H54 (cell line): ENCODE measurements at regions not wholly inside any gene's neighbourhood (a gene's known extent, or its start where the extent isn't known, plus 50 kb on each side); places are given as distances from the start of the nearest gene placed in this dataset.
"Not testable (repeated sequence)": the region's sequence is repeated elsewhere in the genome, so short reads cannot be mapped to it uniquely, and the experiment has no call there.

Source experiments
- DNase-seq: peaks from one replicate; pipeline ENCODE4 v3.0.0; 2011; ENCODE audit warnings: low spot score, mixed read lengths; ENCODE audit not compliant: insufficient read length
- FAIRE-seq: peaks from 3 replicates; lab custom pipeline; 2011; peaks lifted over from hg19 to GRCh38; lab: Jason Lieb, UNC
- POLR2A ChIP-seq: IDR thresholded peaks from 2 replicates; pipeline ENCODE4 v1.6.1; 2011; ENCODE audit warnings: low read depth, mild to moderate bottlenecking, low read length

DNA sequence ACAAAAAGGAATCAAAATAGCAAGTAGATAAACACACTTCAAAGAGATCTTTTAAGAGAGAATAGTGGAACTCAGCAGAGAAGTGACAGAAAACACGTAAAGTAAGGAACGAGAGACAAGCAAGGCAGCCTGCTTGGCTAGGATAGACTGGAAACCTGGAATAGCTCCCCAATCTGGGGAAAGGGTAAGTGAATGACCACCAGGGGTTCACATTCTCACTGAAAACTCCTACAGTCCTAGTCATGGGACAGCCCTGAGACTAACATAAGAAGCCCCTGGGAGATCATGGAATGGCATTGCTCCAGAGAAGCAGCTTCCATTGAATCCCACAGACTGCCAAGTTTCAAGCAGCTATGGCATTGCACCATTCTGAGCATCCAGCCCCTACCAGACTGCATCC, 363.6 kb upstream of the ARPP21 start:
- no peak for TF ChIP-seq POLR2A
- no peak for FAIRE-seq
- no peak for DNase-seq

DNA sequence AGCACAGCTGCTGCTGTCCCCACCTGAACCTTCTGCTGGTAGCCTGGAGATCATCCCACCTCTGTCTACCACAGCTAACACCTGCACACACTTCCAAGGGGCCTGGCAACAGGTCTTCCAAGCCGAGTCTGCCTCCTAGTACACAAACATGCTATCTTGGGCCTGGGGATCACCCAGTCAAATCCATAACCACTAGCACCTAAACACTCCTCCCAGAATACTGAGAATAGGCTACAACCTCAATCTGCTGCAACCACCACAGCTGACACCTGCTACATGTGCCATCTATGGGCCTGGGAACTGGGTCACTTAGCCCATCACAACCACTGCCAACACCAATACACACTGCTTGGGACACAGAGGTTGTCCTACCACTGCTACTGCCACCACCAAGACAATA, 362.8 kb upstream of the ARPP21 start:
- FAIRE-seq: no peak
- no peak for TF ChIP-seq POLR2A
- DNase-seq: no peak

DNA sequence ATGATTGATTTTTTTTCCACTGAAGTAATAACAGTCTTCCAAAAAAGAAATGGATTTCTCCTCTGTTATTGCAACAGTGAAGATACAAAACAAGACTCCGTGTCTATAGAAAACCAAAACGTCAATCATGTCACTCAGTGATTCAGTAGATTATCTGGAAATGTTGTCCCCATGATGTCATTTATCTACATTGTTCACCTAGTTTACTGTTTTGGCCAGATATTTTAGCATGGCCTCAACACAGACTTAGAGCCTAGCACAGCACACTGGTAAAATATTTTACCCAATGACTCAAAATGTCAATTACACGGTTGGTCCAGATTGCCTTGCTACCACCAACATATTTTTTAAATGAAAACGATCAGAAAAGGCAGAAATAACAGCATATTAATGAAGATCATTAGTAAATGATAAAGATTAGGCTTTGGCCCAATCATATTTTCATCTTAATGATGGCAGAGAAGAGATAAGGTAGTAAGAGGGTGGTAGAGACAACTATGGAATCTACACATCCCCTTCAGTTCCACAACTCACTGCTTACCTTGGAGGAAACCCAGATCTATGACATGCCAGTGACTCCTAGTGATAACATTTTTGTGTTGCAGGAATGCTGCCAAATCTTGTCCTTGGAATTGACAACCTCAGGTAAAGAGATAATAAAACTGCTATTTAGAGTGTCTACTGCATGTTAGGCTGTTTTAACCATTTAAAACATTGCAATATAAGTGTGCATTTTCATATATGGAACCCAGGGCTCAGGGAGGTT, 347.7 kb upstream of the ARPP21 start:
- DNase-seq (no peak), FAIRE-seq (no peak)
- TF ChIP-seq POLR2A: no peak

DNA sequence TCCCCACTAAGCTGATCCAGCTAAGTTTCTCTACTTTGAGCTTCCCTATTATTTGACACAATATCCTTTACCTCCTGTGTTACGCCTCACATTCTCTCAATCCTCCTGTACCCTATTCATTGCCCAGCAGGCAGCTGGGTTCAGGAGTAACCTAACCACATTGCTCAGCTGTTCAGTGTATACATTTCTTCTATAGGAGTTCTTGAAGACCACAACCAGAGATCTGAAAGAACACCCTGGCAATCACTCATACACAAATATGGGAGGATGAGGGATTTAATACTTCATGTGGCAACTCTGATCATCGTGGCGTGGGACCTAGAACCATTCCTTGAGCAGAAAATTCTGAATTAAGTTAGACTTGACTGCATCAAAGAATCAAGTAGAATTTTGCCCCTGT, 346.8 kb upstream of the ARPP21 start:
- FAIRE-seq: no peak
- DNase-seq: no peak
- no peak for TF ChIP-seq POLR2A

DNA sequence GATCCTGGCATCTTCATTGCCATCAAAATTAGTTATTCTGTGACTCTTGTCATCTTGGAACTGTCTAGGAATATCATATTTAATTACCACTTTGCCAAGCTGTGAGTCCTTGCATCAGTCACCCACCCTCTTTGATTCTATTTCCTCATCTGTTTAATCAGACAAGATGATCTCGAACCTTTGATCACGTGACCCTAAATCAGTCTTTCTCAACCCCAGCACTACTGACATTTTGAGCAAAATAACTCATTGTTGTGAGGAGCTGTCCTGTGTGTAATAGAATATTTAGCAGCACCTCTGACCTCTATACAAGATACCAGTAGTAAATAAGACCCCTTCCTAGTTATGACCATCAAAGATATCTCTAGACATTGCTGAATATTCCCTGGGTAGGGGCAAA, 343.4 kb upstream of the ARPP21 start:
- FAIRE-seq (no peak), DNase-seq (no peak)
- no peak for TF ChIP-seq POLR2A

DNA sequence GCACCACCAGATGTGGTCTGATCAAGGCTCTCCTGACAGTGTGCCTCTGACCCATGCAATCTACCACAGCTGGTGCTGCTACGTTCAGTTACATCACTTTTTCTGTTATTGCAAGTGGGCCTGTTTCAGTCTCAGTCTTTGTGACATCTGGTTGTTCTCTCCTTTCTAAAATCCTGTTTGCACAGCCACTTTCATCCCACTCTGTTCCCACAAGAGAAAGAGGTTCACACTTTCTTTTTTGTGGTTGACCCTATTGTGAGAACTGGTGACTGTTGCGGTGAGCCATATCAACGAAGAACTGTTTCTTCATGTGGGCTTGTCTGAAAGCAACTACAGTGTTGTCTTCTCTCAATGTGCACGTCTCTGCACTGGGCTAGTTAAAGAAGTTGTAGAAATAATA, 342.8 kb upstream of the ARPP21 start:
- DNase-seq: no peak
- TF ChIP-seq POLR2A: no peak
- no peak for FAIRE-seq

DNA sequence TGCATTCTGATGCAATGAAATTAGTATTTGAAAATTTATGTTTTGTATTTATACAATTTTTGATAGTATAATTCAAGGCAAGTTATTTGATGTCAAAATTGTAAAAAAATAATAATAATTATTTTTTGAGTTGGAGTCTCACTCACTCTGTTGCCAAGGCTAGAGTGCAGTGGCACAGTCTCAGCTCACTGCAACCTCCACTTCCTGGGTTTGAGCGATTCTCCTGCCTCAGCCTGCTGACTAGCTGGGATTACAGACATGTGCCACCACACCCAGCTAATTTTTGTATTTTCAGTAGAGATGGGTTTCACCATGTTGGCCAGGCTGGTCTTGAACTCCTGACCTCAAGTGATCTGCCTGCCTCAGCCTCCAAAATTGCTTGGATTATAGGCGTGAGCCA, 342.4 kb upstream of the ARPP21 start:
- FAIRE-seq: not testable (repeated sequence)

DNA sequence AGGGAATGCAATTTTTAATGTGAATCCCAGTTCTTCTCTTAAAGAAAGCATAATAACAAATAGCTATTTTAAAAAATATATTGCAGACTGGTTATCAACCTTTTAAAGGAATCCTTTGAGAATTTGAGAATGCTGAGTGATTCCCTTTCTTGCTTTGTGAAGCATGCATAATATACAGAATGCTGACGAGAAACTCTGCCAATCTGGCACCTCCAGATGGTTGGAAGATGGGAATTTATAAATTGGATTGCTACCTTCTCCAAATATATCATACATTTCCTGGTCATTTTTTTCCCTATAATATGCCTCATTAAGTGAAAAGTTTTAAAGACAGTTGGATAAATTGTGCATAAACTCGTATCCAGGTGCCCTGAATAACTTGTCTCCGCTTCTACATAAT, 333.9 kb upstream of the ARPP21 start:
- TF ChIP-seq POLR2A: no peak
- FAIRE-seq: no peak
- DNase-seq: no peak

More for the DNA sequence above, 342.4 kb upstream of the ARPP21 start:
- not testable (repeated sequence) for DNase-seq

DNA sequence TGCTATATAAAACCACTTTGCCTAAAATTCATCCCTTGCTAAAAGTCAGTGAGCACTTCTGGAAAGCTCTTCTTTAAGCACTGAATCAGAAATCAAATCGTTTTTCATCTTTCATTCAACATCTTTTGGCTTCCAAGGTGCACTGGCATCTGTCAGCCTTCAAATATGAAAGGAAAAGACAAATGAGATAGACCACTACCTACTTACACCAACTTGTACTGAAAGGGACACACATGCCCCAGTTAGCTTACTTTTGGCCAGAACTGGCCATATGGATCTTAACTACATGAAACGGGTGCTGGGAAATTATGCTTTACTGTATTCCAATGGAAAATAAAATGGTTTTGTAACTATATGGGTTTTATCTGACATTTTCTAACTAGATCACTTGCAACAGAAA, 332.0 kb upstream of the ARPP21 start:
- FAIRE-seq (no peak), DNase-seq (no peak)
- no peak for TF ChIP-seq POLR2A

DNA sequence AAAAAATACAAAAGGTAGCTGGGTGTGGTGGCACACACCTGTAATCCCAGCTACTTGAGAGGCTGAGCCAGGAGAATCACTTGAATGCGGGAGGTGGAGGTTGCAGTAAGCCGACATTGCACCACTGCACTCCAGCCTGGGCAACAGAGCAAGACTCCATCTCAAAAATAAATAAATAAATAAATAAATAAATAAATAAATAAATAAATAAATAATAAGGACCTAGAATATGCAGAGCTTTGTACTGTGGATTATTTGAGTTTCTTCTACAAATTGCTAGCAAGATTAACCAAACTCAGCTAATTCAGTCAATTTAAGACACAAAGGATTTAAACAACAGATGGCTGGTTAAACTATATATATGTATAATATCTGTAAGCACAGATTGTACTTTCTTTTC, 322.5 kb upstream of the ARPP21 start:
- FAIRE-seq, DNase-seq: not testable (repeated sequence)

DNA sequence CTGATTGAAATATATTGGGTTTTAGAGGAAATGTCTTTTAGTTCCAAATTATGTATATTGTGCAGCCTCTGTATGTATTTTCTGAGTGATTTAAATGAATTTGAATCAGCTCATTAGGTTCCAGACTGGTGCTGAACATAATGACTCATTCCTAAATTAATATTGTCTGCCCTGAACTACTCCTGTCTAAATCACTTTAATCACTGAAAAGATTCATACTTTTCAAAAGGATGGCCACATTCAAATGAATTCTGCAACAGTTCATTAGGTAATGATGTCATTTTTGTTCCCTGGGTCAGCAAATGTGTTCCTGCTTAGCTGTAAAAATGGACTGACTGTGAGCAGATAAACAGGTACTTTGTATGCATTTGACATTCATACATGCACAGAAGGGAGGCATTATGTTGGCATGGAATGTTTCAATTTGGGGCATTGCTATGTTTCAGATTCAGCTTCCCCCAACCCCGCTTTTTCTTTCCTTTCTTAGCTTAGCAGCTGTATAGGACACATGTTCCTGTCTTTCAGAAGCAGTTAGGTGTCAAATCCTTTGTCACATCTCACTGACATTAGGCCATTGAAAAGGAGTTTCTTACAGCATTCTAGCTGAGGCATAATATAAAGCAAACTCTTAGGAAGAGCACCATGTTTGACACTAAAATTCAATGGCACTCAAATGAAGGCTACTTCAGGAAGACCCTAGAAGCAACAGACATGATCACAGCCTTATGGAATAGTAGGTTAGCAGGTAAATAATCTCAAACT, 318.5 kb upstream of the ARPP21 start:
- TF ChIP-seq POLR2A: no peak
- FAIRE-seq: no peak
- no peak for DNase-seq

DNA sequence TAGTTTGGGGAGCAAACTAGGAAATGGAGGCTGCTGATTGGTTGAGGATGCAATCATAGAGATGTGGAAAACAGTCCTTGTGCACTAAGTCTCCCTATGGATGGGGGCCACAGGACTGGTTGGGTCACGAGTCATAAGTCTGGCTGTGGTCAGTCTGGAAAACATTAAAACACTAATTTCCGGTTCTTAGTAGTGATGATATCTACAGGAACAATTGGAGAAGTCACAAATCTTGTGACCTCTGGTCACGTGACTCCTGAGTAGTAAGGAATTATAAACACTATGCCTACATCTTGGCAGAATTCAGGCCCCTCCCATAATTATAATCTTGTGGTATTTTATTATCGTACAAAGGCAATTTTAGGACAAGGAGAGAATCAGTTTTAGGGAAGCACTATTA, 317.3 kb upstream of the ARPP21 start:
- no peak for FAIRE-seq
- no peak for DNase-seq

DNA sequence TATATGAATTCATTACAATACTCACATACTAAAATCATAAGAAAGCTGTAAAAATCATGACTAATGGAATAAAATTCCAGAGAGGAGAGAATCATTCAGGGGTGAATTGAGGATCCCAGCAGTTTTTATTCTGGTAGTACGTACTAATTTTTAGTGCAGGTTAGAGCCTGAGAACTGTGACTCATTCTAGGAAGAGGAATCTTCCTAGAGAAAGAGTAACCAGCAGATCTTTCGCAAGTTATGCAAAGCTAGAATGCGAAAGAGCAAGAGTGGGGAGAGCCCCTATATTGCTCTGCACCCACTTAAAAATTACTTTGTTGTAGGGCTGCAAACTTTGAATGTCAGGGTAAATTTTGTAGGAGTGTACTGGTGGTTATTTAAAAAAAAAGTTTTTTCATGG, 303.6 kb upstream of the ARPP21 start:
- FAIRE-seq (no peak), DNase-seq (no peak)
- TF ChIP-seq POLR2A: no peak

More for the DNA sequence above, 317.3 kb upstream of the ARPP21 start:
- no peak for TF ChIP-seq POLR2A

DNA sequence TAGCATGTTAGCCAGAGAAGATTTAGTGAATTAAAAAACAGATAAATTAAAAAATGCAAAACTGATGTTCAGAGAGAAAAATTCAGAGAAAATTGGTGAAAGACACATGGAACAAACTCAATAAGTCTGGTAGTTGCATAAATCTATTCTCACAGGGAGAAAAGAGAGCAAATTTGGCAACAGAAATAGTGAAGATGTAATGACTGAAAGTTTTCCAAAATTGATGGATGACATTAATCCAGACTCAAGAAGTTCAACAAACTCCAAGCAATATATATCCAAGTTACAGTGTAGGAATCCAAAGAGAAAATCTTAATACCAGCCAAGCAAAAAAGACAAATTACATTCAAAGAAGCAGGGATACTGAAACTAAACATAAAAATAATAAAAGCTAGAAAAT, 302.7 kb upstream of the ARPP21 start:
- no peak for TF ChIP-seq POLR2A
- FAIRE-seq (no peak), DNase-seq (no peak)

DNA sequence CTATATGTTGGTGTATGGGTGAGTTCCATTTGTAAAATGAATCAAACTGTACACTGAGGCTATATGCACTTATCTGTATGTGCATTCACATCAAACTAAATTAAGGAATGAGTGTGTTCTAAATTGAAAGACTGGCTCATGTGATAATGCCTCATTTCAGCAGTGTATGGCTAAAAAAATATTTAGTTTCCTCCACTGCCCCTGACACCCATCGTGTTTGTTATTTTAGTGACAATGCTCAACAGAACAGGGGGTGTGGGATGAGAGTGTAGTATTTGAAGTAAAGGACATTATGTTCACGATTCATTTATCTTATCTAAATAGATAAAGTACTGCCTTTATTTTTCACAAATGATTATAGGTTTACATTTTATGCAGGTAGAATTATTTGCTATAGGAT, 301.1 kb upstream of the ARPP21 start:
- DNase-seq (no peak), FAIRE-seq (no peak)
- no peak for TF ChIP-seq POLR2A

DNA sequence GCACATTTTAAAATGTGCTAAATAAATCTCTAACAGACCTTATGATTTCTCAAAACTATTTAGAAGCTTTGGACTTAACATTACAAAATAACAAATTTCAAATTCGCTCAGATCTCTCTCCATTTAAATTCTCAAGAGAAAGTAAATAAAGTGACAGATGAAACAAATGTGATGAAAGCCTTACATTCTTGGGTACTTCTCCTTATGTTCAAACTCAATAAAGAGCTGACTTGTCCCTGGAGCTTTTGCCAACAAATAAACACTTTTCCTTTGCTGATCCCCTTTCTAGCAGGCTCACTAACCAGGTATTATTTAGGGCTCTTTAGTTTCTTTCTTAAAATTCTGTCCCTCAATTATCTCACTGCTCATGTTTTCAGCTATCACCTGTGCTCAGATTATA, 259.1 kb upstream of the ARPP21 start:
- no peak for FAIRE-seq
- TF ChIP-seq POLR2A: no peak
- no peak for DNase-seq
